Gastroesophageal sphincter (tissue), 3 donors: ENCODE measurements at regions not wholly inside any gene's neighbourhood (a gene's known extent, or its start where the extent isn't known, plus 50 kb on each side); places are given as distances from the start of the nearest gene placed in this dataset.

ENCODE experiments used
- POLR2A ChIP-seq, 2 donors: fragments of 450-650 bp; IDR thresholded peaks; one replicate each; pipeline ENCODE4 v1.6.1; 2017; ENCODE audit warnings: antibody characterized with exemption in 2 of 2, mild to moderate bottlenecking in 2 of 2, moderate library complexity in 1 of 2
- POLR2AphosphoS5 ChIP-seq: sonication (generic); formaldehyde crosslinking; IDR thresholded peaks from one replicate; pipeline ENCODE4 v1.6.1; 2017; ENCODE audit warnings: antibody characterized with exemption
- TF ChIP-seq, protein P1 (sequence below), 4 experiments: fragments of 200-600 bp in 2 of 4; fragments of 450-650 bp in 2 of 4; sonication (generic) in 1 of 4; IDR thresholded peaks; one replicate each; pipeline ENCODE4 v1.5.1; 2017 to 2019; ENCODE audit warnings: antibody characterized with exemption in 4 of 4, mild to moderate bottlenecking in 2 of 4, moderate library complexity in 2 of 4

DNA sequence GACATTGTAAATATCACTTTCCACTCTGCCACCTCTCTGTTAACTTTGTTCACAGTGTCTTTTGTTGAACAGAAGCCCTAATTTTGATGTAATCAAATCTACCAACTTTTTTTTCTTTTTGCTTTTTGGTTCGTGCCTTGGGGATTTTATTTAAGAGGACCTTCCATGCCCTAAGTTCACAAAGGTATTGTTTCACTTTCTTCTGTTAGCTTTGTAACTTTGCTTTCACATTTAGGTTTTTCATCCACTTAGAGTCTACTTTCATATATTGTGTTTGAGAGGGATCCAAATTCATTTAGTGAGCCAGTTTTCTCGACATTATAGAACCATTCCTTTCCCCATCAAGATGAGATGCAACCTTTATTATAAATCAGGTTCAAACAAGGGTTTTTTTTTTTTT lies 275.7 kb upstream of the CRY1 start:
- TF ChIP-seq, protein P1, sequence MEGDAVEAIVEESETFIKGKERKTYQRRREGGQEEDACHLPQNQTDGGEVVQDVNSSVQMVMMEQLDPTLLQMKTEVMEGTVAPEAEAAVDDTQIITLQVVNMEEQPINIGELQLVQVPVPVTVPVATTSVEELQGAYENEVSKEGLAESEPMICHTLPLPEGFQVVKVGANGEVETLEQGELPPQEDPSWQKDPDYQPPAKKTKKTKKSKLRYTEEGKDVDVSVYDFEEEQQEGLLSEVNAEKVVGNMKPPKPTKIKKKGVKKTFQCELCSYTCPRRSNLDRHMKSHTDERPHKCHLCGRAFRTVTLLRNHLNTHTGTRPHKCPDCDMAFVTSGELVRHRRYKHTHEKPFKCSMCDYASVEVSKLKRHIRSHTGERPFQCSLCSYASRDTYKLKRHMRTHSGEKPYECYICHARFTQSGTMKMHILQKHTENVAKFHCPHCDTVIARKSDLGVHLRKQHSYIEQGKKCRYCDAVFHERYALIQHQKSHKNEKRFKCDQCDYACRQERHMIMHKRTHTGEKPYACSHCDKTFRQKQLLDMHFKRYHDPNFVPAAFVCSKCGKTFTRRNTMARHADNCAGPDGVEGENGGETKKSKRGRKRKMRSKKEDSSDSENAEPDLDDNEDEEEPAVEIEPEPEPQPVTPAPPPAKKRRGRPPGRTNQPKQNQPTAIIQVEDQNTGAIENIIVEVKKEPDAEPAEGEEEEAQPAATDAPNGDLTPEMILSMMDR (IDR thresholded peaks at IDR 0.05), result no peak
- no peak for TF ChIP-seq POLR2A (IDR thresholded peaks at IDR 0.05)
- TF ChIP-seq POLR2AphosphoS5, result no peak
